ENCODE measurements at regions not wholly inside any gene's neighbourhood (a gene's known extent, or its start where the extent isn't known, plus 50 kb on each side); places are given as distances from the start of the nearest gene placed in this dataset.

- Histone ChIP-seq H3K23me2 (ENCODE audit: insufficient read length, low read depth, low read length, poor library complexity, severe bottlenecking) (no peaks in the 10 kb centered on the region), H2BK15ac (ENCODE audit: low read depth, low read length) (no peak overlapping the region), H2BK120ac (ENCODE audit: low read depth, low read length, poor library complexity, severe bottlenecking) (no peak overlapping the region), H3K79me1 (ENCODE audit: insufficient read depth, low read depth, low read length, poor library complexity, severe bottlenecking) (no peaks in the 10 kb centered on the region), H3K4me2 (ENCODE audit: insufficient read depth, insufficient read length, low read length) (no peak overlapping the region), H4K8ac (replicated peaks; ENCODE audit: insufficient read length, low read depth, low read length) (no peak overlapping the region), H3K4ac (ENCODE audit: low read depth, low read length) (no peak overlapping the region), H3K18ac (ENCODE audit: insufficient read length, low read depth, low read length) (no peak overlapping the region), H3K56ac (ENCODE audit: insufficient read length, low read depth, low read length) (no peak overlapping the region), H3K27ac (ENCODE audit: insufficient read length, low read depth, low read length) (no peak overlapping the region), H2AK5ac (ENCODE audit: insufficient read length, low read length) (no peak overlapping the region), H3T11ph (ENCODE audit: low read length) (no peak overlapping the region), H2BK5ac (ENCODE audit: insufficient read length, low read length) (no peak overlapping the region), H4K91ac (ENCODE audit: insufficient read length, low read depth, low read length) (no peak overlapping the region), H2AFZ (ENCODE audit: low read length) (no peak overlapping the region), H3K79me2 (ENCODE audit: insufficient read depth, low read length) (no peaks in the 10 kb centered on the region), H4K20me1 (ENCODE audit: control insufficient read depth, insufficient read depth, insufficient read length) (no peaks in the 10 kb centered on the region), H3K4me1 (ENCODE audit: insufficient read depth, low read length) (no peaks in the 10 kb centered on the region), H3K9ac (ENCODE audit: extremely low read depth, insufficient read length, low read length) (no peak overlapping the region), H2BK12ac (ENCODE audit: insufficient read length, low read depth, low read length) (no peak overlapping the region), H3K14ac (ENCODE audit: insufficient read depth, low read length) (no peak overlapping the region), H3K9me3 (ENCODE audit: control insufficient read depth, low read depth, low read length) (no peaks in the 10 kb centered on the region), H3K27me3 (ENCODE audit: insufficient read depth, low read length) (no peaks in the 10 kb centered on the region), H2BK20ac (ENCODE audit: low read depth, low read length, poor library complexity, severe bottlenecking) (no peak overlapping the region), H4K5ac (ENCODE audit: insufficient read length, low read depth, low read length) (no peak overlapping the region), H3K23ac (ENCODE audit: insufficient read length, low read depth, low read length) (no peak overlapping the region)
- TF ChIP-seq, protein P1, sequence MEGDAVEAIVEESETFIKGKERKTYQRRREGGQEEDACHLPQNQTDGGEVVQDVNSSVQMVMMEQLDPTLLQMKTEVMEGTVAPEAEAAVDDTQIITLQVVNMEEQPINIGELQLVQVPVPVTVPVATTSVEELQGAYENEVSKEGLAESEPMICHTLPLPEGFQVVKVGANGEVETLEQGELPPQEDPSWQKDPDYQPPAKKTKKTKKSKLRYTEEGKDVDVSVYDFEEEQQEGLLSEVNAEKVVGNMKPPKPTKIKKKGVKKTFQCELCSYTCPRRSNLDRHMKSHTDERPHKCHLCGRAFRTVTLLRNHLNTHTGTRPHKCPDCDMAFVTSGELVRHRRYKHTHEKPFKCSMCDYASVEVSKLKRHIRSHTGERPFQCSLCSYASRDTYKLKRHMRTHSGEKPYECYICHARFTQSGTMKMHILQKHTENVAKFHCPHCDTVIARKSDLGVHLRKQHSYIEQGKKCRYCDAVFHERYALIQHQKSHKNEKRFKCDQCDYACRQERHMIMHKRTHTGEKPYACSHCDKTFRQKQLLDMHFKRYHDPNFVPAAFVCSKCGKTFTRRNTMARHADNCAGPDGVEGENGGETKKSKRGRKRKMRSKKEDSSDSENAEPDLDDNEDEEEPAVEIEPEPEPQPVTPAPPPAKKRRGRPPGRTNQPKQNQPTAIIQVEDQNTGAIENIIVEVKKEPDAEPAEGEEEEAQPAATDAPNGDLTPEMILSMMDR (conservative IDR thresholded peaks at IDR 0.05) = no peak
- Mint-ChIP-seq H3K27me3 (ENCODE audit: low read depth) (peaks cover 2% of the 10 kb centered on the region; the same call in 1 of the 2 replicates), H3K4me1 (no peaks in the 10 kb centered on the region), H3K27ac (no peak overlapping the region), H3K4me3 (no peak overlapping the region), H3K36me3 (ENCODE audit: insufficient read depth in 1 of 3, low read depth in 3 of 3) (no peaks in the 10 kb centered on the region), H3K9me3 (no peaks in the 10 kb centered on the region; a peak in 2 of 5 replicates)
- DNase-seq = no peak
- WGBS (ENCODE audit: extremely low coverage, insufficient read length, low lambda C conversion rate) = no CpG with 5 or more reads among the region's 2 CpGs
Observed at GRCh38 chr6:85364344-85364743, 85.5 kb upstream of the NT5E start.

Measured in H9 (cell line).